ENCODE measurements at regions not wholly inside any gene's neighbourhood (a gene's known extent, or its start where the extent isn't known, plus 50 kb on each side); places are given as distances from the start of the nearest gene placed in this dataset.

DNA sequence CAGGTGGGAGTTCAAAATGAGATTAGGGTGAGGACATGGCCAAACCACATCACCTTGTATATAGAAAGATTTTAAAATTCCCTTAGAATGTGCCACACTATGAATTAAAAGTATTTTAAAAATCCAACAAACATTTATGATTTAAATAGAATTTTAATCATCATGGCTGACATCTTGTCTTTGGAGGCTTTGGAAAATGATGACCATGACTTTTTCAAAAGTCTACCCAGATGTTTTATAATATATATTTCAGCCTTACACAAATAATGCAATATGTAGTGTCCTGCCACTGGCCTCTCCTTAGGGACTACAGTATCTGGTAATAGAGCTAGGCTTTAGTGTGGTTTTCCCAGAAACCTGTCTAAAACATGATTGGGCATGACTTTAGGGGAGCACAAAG is 1353.4 kb upstream of the GOT2 start:
- no peak for TF ChIP-seq POLR2A (IDR thresholded peaks at IDR 0.05; ENCODE audit: low read length)
- TF ChIP-seq GATA1 (IDR thresholded peaks at IDR 0.05; ENCODE audit: low read depth, low read length): no peak
